NK-92 (cell line): ENCODE measurements at regions not wholly inside any gene's neighbourhood (a gene's known extent, or its start where the extent isn't known, plus 50 kb on each side); places are given as distances from the start of the nearest gene placed in this dataset.
"Not testable (repeated sequence)": the region's sequence is repeated elsewhere in the genome, so short reads cannot be mapped to it uniquely, and the experiment has no call there.

Source experiments
- DNase-seq: peaks from one replicate; lab custom pipeline; 2025; ENCODE audit not compliant: unreplicated experiment; lab: John Stamatoyannopoulos, UW

- no peak for DNase-seq
These were observed 310.4 kb downstream of the ZNF674 start for GRCh38 chrX:46234775-46235174.

DNA sequence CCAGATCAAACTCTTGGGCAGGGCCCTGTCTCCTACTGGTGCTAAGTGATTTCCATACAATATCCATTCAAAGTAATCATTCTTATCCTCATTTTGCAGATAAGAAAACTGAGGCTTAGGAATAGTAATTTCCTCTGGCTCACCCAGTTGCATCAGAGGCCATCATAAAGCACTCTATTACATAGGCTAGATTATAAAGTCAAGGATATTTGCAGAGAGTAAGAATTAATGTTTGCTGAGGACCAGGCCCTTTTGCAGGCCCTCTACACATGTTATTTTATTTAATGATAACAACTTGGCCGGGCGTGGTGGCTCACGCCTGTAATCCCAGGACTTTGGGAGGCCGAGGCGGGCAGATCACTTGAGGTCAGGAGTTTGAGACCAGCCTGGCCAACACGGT is 316.8 kb downstream of the ZNF674 start:
- no peak for DNase-seq

DNA sequence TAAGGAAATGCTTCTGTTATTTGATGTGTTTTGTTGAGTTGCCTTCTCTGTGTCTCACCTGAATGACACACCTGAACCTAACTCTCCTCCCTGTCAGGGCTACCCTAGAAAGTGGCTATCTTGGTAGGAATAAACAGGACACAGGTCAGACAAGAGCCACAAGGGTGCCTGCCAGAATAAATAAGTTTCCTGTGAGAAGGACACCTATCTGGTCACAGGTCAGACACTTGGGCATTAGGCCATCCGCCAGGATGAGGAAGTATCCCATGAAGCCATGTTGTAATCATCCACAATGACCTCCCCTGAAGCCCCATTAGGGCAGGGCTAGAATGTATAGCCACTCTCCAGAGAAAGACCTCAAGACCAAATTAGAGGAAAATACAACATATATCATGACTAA is 318.8 kb downstream of the ZNF674 start:
- DNase-seq: no peak

DNA sequence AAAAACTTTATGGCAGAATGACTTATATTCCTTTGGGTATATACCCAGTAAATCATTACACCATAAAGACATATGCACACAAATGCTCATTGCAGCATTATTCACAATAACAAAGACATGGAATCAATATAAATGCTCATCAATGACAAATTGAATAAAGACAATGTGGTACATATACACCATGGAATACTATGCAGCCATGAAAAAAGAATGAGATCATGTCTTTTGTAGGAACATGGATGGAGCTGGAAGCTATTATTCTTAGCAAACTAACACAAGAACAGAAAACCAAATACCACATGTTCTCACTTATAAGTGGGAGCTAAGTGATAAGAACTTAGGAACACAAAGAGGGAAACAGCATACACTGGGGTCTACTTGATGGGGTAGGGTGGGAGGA is 321.7 kb downstream of the ZNF674 start:
- DNase-seq: not testable (repeated sequence)

GRCh38 chrX:46220822-46221221 is 324.4 kb downstream of the ZNF674 start:
- no peak for DNase-seq

GRCh38 chrX:46218373-46218772 is 326.8 kb downstream of the ZNF674 start:
- no peak for DNase-seq

DNA sequence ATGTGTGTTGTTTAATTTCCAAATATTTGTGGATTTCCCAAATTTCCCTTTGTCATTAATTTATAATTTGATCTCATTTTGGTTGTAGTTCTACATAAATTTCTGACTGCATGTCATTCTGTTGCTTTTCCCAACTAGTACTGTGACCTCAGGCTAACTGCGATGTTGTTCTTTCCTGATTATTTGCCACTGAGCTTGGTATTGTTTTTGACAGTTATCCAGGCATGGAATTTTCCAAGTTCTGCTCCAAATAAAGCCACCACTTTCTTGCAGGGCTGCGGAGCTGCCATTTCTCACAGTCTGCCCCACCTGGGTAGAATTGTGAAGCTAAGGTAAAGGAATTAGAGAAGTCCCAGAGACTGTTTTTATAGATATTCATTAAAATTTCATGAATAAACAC is 328.8 kb downstream of the ZNF674 start:
- DNase-seq: no peak

DNA sequence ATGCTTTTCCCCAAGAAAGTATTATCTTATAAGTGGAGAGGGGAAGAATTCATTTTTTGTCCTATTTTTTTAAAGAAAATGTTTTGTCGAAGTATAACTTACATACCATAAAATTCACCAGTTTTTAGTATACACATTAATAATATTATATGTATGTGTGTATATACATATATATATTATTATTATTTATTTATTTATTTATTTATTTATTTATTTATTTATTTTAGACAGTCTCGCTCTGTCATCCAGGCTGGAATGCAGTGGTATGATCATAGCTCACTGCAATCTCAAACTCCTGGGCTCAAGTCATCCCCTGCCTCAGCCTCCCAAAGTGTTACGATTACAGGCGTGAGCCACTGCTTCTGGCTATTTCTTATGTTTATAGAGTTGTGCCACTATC is 334.1 kb downstream of the ZNF674 start:
- no peak for DNase-seq

DNA sequence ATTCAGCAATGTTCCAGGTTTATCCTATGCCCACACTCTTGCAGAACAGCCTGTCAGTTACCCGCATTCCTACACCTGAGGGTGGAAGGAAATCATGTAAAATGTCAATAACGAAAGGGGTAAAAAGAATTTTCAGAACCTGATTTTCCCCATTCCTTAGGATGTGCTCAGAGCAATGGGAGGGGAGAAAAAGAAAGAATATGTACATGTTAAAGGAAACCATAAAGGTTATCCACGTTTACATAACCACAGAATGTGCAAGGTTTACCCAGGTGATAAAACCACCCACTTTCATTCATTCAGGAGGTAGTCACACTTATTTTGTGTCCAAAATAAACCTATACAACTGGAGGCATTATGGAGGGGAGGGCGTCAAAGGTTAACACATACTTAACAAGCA is 335.5 kb downstream of the ZNF674 start:
- no peak for DNase-seq

GRCh38 chrX:46209037-46209436 is 336.2 kb downstream of the ZNF674 start:
- no peak for DNase-seq

DNA sequence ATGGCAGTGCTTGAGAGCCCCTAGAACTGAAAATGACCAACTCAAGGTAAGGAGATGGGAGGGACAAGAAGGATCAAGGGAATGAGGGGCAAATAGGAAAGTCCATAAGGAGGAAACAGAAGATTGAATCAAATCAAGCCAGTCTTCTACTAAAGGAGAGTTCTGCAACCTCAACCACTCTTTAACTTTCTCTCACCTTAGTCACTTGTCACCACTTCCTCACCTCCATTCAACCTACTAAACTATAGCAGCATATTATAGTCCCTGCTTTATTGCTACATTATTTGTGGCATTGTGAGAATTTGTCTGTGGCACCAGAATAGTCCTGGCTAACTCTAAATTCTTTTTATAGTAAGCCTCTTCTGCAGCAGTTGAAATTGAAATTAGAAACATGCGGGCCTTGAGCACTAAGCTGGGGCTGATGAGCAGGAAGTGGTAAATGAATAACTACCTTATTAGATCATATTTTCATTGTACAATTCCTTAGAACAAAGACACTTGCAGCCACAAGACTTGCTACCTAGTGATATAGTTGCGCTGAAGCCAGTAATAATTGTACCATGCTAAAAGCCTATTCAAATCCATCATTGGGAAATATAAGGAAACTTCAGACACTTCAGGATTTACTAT is 336.9 kb downstream of the ZNF674 start:
- no peak for DNase-seq

- DNase-seq: no peak
These were observed 340.3 kb downstream of the ZNF674 start for GRCh38 chrX:46204721-46205422.

GRCh38 chrX:46202733-46203514 is 342.3 kb downstream of the ZNF674 start:
- DNase-seq: no peak

DNA sequence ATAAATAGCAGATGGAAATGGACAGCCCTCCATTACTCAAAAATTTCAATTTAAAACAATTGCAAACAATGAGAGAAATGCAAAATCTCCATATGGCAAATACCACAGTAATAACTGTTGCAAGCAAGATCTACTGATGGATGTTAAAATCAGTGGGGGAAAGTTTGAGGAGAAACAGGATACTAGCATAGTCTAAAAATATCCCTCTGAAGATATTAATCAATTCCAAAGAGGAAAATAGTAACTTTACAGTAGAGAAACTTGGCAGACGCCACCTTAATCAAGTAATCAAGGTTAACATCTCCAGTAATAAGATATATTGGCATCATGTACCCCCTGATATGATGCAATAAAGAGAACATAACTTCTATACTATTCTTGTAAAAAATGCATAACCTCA is 344.8 kb downstream of the ZNF674 start:
- DNase-seq: no peak

GRCh38 chrX:46198858-46199257 is 346.4 kb downstream of the ZNF674 start:
- no peak for DNase-seq

DNA sequence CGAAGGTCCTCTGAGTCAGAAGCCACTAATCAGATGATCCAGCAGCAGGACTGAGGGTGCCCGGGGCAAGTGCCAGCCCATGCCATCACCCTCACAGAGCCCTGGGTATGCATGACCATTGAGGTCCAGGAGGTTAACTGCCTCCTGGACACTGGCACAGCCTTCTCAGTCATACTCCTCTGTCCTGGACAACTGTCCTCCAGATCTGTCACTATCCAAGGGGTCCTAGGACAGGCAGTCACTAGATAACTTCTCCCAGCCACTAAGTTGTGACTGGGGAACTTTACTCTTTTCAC is 358.5 kb downstream of the ZNF674 start:
- DNase-seq: not testable (repeated sequence)

GRCh38 chrX:46185923-46186810 is 359.1 kb downstream of the ZNF674 start:
- DNase-seq: no peak

- no peak for DNase-seq
These were observed 360.5 kb downstream of the ZNF674 start for GRCh38 chrX:46184749-46185148.

DNA sequence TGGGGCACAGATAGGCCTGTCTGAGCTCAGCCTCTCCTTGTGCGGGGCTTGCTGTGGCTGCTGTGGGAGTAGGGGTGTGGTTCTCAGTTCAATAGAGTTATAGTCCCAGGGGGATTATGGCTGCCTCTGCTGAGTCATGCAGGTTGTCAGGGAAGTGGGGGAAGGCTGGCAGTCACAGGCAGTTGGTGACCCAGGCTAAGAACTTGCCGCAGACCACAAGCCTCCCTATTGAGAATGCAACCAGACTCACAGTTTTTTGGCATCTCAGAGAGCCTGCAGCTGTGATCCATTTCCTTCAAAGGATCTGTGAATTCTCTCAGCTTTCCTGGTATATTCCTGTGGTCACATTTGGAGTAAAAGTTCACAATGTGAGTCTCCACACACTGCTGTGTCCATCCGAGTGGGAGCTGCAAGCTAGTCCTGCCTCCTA is 364.9 kb downstream of the ZNF674 start:
- DNase-seq: no peak

GRCh38 chrX:46179748-46180147 is 365.5 kb downstream of the ZNF674 start:
- DNase-seq: no peak

GRCh38 chrX:46178763-46179162 is 366.5 kb downstream of the ZNF674 start:
- no peak for DNase-seq
